ENCODE measurements at regions not wholly inside any gene's neighbourhood (a gene's known extent, or its start where the extent isn't known, plus 50 kb on each side); places are given as distances from the start of the nearest gene placed in this dataset.

DNA sequence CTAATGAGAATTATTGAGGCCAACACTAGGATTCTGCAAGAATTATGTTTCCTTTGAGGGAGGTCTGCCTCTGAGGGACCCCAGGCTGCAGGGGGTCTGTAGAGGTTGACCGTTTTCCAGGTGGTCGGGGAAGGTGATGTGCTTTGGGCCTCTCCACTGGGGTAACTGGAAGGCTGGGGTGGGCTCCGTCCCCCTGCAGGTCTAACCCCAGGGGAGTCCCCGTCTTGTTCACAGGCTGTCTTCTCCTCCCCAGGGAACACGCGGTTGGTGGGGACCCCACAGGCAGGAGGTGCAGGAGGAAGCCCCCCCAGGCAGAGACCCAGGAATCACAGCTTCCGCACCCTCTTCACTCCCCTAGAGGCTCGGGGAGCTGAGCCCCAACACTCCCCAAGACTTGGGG, 726.4 kb downstream of the BRD1 start:
- H3K27ac Mint-ChIP-seq (ENCODE audit: unreplicated experiment), result peak overlapping the region; percentile 12
- no peaks in the 10 kb centered on the region for H3K36me3 Mint-ChIP-seq (ENCODE audit: low read depth)
- no peaks in the 10 kb centered on the region for H3K27me3 Mint-ChIP-seq (ENCODE audit: low read depth)
- H3K4me3 Mint-ChIP-seq, result no peak overlapping the region
- peaks cover 12% of the 10 kb centered on the region for H3K4me1 Mint-ChIP-seq
- DNase-seq (ENCODE audit: low read depth, low spot score), result no peak
- TF ChIP-seq CTCF (conservative IDR thresholded peaks at IDR 0.05), result no peak
- H3K9me3 Mint-ChIP-seq, result no peaks in the 10 kb centered on the region

DNA sequence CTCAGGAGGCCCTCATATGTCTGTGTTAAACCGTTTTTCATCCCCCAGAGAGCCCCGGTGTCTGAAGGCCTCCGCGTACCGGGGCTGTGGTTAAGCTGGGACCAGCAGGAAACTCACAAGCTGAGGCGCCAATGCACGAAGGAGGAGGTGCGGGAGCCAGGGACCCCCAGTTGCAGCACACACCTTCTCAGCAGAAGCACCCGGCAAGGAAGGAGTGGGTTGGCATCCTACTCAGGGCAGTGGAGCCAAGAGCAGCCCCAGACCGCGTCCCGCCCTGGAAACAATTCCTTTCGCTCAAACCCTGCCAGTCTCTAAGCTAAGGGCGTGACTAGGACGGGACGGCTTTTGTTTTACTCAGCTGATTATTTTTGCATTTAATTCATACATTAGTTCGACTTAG, 726.9 kb downstream of the BRD1 start:
- Mint-ChIP-seq H3K4me3 (no peak overlapping the region), H3K27me3 (ENCODE audit: low read depth) (no peaks in the 10 kb centered on the region), H3K9me3 (no peaks in the 10 kb centered on the region), H3K36me3 (ENCODE audit: low read depth) (no peaks in the 10 kb centered on the region), H3K4me1 (peaks cover 12% of the 10 kb centered on the region), H3K27ac (ENCODE audit: unreplicated experiment) (no peak overlapping the region)
- TF ChIP-seq CTCF (conservative IDR thresholded peaks at IDR 0.05), result no peak
- no peak for DNase-seq (ENCODE audit: low read depth, low spot score)

DNA sequence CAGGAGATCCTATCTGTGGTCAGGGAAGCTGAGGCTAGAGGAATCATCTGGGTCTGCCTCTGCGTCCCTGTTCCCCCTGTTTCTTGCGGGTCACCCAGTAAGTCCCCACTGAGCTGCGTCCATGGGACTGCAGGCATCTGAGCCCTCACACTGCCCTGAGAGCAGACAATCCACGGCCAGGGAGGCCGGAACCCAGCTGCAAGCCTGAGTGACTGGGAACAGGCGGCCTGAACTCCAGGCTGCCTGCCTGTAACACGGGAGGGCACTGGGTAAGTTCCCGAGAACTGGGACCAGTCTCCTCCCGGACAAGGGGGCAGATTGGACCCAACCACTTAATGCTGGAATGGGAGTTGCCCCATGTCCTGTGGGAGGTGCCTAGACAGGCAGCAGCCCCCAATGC, 727.4 kb downstream of the BRD1 start:
- H3K27me3 Mint-ChIP-seq (ENCODE audit: low read depth), result no peaks in the 10 kb centered on the region
- H3K9me3 Mint-ChIP-seq, result no peaks in the 10 kb centered on the region
- H3K27ac Mint-ChIP-seq (ENCODE audit: unreplicated experiment), result no peak overlapping the region
- TF ChIP-seq CTCF (conservative IDR thresholded peaks at IDR 0.05), result no peak
- no peaks in the 10 kb centered on the region for H3K36me3 Mint-ChIP-seq (ENCODE audit: low read depth)
- H3K4me3 Mint-ChIP-seq, result no peak overlapping the region
- DNase-seq (ENCODE audit: low read depth, low spot score), result no peak
- peaks cover 12% of the 10 kb centered on the region for H3K4me1 Mint-ChIP-seq

DNA sequence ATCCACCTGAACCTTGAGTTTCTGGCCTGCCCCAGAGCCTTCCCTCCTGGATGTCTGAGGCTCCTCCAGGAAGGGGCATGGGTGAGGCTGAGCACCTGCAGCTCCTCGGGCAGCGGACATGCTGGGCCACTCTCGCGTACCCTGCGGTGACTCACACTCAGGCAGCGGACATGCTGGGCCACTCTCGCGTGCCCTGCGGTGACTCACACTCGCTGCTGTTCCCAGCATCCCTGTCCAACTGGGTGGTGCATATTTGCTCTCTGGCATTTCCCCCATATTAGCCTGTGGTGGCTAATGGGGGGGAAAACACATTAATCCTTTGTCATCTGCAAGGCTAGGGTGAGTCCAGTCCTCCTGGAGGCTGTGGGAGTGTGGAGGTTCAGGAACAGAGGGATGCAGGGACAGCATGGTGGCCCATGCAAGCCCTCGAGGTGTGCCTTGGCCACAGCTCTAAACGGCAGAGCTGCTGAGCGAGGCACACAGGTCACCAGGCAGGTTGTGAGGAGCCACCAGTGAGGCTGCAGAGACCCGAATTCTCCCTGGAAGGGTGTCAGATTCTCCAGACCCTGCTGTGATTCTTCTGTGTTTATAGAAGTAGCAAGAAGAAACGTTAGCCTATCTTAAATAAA, 728.1 kb downstream of the BRD1 start:
- no peak for DNase-seq (ENCODE audit: low read depth, low spot score)
- Mint-ChIP-seq H3K9me3 (no peaks in the 10 kb centered on the region), H3K27me3 (ENCODE audit: low read depth) (no peaks in the 10 kb centered on the region), H3K4me1 (peaks cover 12% of the 10 kb centered on the region), H3K36me3 (ENCODE audit: low read depth) (no peaks in the 10 kb centered on the region), H3K27ac (ENCODE audit: unreplicated experiment) (no peak overlapping the region), H3K4me3 (no peak overlapping the region)
- no peak for TF ChIP-seq CTCF (conservative IDR thresholded peaks at IDR 0.05)

GRCh38 chr22:49099089-49099488, 728.6 kb downstream of the BRD1 start:
- Mint-ChIP-seq H3K27me3 (ENCODE audit: low read depth) (no peaks in the 10 kb centered on the region), H3K4me1 (peaks cover 12% of the 10 kb centered on the region), H3K9me3 (no peaks in the 10 kb centered on the region), H3K27ac (ENCODE audit: unreplicated experiment) (no peak overlapping the region), H3K36me3 (ENCODE audit: low read depth) (no peaks in the 10 kb centered on the region), H3K4me3 (no peak overlapping the region)
- no peak for DNase-seq (ENCODE audit: low read depth, low spot score)
- no peak for TF ChIP-seq CTCF (conservative IDR thresholded peaks at IDR 0.05)

All from neural crest cell (in vitro differentiated cells).